GM21723 (cell line): ENCODE measurements at regions not wholly inside any gene's neighbourhood (a gene's known extent, or its start where the extent isn't known, plus 50 kb on each side); places are given as distances from the start of the nearest gene placed in this dataset.

Experiments used
- ATAC-seq: cut with Tn5 transposase; IDR thresholded peaks from one replicate; pipeline ENCODE4 v1.9.1; 2021; ENCODE audit warnings: mild to moderate bottlenecking, moderate library complexity; ENCODE audit not compliant: unreplicated experiment

- no peak for ATAC-seq
Measured at GRCh38 chr3:144286235-144286910, 314.8 kb downstream of the DIPK2A start.

- no peak for ATAC-seq
Measured at GRCh38 chr3:144287001-144287400, 315.4 kb downstream of the DIPK2A start.

- ATAC-seq: no peak
Measured at GRCh38 chr3:144289057-144289456, 317.4 kb downstream of the DIPK2A start.

GRCh38 chr3:144294659-144295538, 323.3 kb downstream of the DIPK2A start:
- peak; percentile 93 for ATAC-seq

GRCh38 chr3:144295613-144296012, 324.0 kb downstream of the DIPK2A start:
- no peak for ATAC-seq

- ATAC-seq: no peak
Measured at GRCh38 chr3:144296808-144297207, 325.2 kb downstream of the DIPK2A start.

GRCh38 chr3:144301863-144302262, 330.2 kb downstream of the DIPK2A start:
- no peak for ATAC-seq

GRCh38 chr3:144307951-144308350, 336.3 kb downstream of the DIPK2A start:
- ATAC-seq: no peak

GRCh38 chr3:144308396-144308795, 336.8 kb downstream of the DIPK2A start:
- no peak for ATAC-seq

- no peak for ATAC-seq
Measured at GRCh38 chr3:144312702-144313101, 341.1 kb downstream of the DIPK2A start.

- ATAC-seq: no peak
Measured at GRCh38 chr3:144314946-144315345, 343.3 kb downstream of the DIPK2A start.

- ATAC-seq: no peak
Measured at GRCh38 chr3:144317961-144318360, 346.3 kb downstream of the DIPK2A start.

GRCh38 chr3:144324076-144324475, 352.5 kb downstream of the DIPK2A start:
- ATAC-seq: no peak

- no peak for ATAC-seq
Measured at GRCh38 chr3:144332868-144333267, 361.2 kb downstream of the DIPK2A start.

GRCh38 chr3:144341471-144341870, 369.8 kb downstream of the DIPK2A start:
- no peak for ATAC-seq

GRCh38 chr3:144343343-144343742, 371.7 kb downstream of the DIPK2A start:
- ATAC-seq: no peak

GRCh38 chr3:144343777-144344176, 372.2 kb downstream of the DIPK2A start:
- ATAC-seq: no peak

GRCh38 chr3:144344925-144345548, 373.4 kb downstream of the DIPK2A start:
- no peak for ATAC-seq

GRCh38 chr3:144350125-144350524, 378.5 kb downstream of the DIPK2A start:
- ATAC-seq: no peak

GRCh38 chr3:144351011-144351410, 379.4 kb downstream of the DIPK2A start:
- ATAC-seq: no peak

- no peak for ATAC-seq
Measured at GRCh38 chr3:144351773-144352365, 380.2 kb downstream of the DIPK2A start.
